ENCODE measurements at regions not wholly inside any gene's neighbourhood (a gene's known extent, or its start where the extent isn't known, plus 50 kb on each side); places are given as distances from the start of the nearest gene placed in this dataset.

- H3K27ac ChIP-seq (ENCODE audit: low read length in 2 of 2), result no peak overlapping the region
- H3K4me2 ChIP-seq (replicated peaks; ENCODE audit: low read depth, low read length, poor library complexity, severe bottlenecking), result no peak overlapping the region
- TF ChIP-seq EZH2 (IDR thresholded peaks at IDR 0.05; ENCODE audit: borderline replicate concordance, insufficient read depth, low read depth, low read length, poor library complexity, severe bottlenecking) (no peak), CTCF (IDR thresholded peaks at IDR 0.05) (no peak)
- intact Hi-C loops (cut with micrococcal nuclease), result no loop called here
- ChIA-PET POLR2A (no interaction called here), CTCF (interaction anchor here (0.6 kb wide), 1 partner anchor 82 kb away, joined by 3 read pairs; no protein-coding TSS in a partner anchor)
- peaks cover 4 to 11% of the 10 kb centered on the region in 2 donors for H3K4me1 ChIP-seq (ENCODE audit: control insufficient read depth in 2 of 2, insufficient read depth in 2 of 2, low read length in 2 of 2)
- no peaks in the 10 kb centered on the region for H3K27me3 ChIP-seq (replicated peaks in 1 of 4; ENCODE audit: control extremely low read depth in 1 of 4, control insufficient read depth in 3 of 4, insufficient read depth in 4 of 4, low read length in 3 of 4)
- H3K9me3 Mint-ChIP-seq (ENCODE audit: insufficient read depth), result no peaks in the 10 kb centered on the region
- H2AFZ ChIP-seq (ENCODE audit: insufficient read depth, low read depth, low read length, poor library complexity, severe bottlenecking), result no peak overlapping the region
- ATAC-seq (ENCODE audit: low read depth), result no peak
- H3K9ac ChIP-seq (ENCODE audit: low read length), result no peak overlapping the region
- no peaks in the 10 kb centered on the region for H4K20me1 ChIP-seq (ENCODE audit: control insufficient read depth, insufficient read depth, low read length, poor library complexity, severe bottlenecking)
- H3K9me3 ChIP-seq (ENCODE audit: control extremely low read depth in 1 of 3, control insufficient read depth in 2 of 3, insufficient read depth in 1 of 3, low read length in 2 of 3), result no peaks in the 10 kb centered on the region
- no peak overlapping the region for H3K4me3 Mint-ChIP-seq
- WGBS (ENCODE audit: insufficient coverage), result 52% methylated on average over 8 of the region's 12 CpGs
- H3K36me3 ChIP-seq (replicated peaks in 1 of 2; ENCODE audit: control extremely low read depth in 1 of 2, control insufficient read depth in 1 of 2, extremely low read depth in 1 of 2, insufficient read depth in 2 of 2, low read length in 1 of 2), result no peaks in the 10 kb centered on the region
- H3K79me2 ChIP-seq (ENCODE audit: control insufficient read depth, insufficient read depth, low read length), result no peaks in the 10 kb centered on the region
- peak overlapping the region; percentile 41 for H3K27ac Mint-ChIP-seq
- no peak for DNase-seq
- no peaks in the 10 kb centered on the region for H3K27me3 Mint-ChIP-seq
- no peak overlapping the region for H3K4me3 ChIP-seq (ENCODE audit: control extremely low read depth in 1 of 5, extremely low read depth in 1 of 5, insufficient read depth in 1 of 5, low read depth in 2 of 5, low read length in 4 of 5)
- peaks cover 13% of the 10 kb centered on the region for H3K4me1 Mint-ChIP-seq
These were observed 134.0 kb downstream of the TOMM20 start for GRCh38 chr1:234994436-234995295.

GRCh38 chr1:234992065-234992464 is 136.6 kb downstream of the TOMM20 start:
- Histone ChIP-seq H3K36me3 (replicated peaks in 1 of 2; ENCODE audit: control extremely low read depth in 1 of 2, control insufficient read depth in 1 of 2, extremely low read depth in 1 of 2, insufficient read depth in 2 of 2, low read length in 1 of 2) (no peaks in the 10 kb centered on the region), H3K4me2 (replicated peaks; ENCODE audit: low read depth, low read length, poor library complexity, severe bottlenecking) (no peak overlapping the region), H3K9ac (ENCODE audit: low read length) (no peak overlapping the region), H3K4me1 (ENCODE audit: control insufficient read depth in 2 of 2, insufficient read depth in 2 of 2, low read length in 2 of 2) (peaks cover 14 to 21% of the 10 kb centered on the region in 2 donors), H3K4me3 (ENCODE audit: control extremely low read depth in 1 of 5, extremely low read depth in 1 of 5, insufficient read depth in 1 of 5, low read depth in 2 of 5, low read length in 4 of 5) (no peak overlapping the region), H2AFZ (ENCODE audit: insufficient read depth, low read depth, low read length, poor library complexity, severe bottlenecking) (no peak overlapping the region), H4K20me1 (ENCODE audit: control insufficient read depth, insufficient read depth, low read length, poor library complexity, severe bottlenecking) (no peaks in the 10 kb centered on the region), H3K9me3 (ENCODE audit: control extremely low read depth in 1 of 3, control insufficient read depth in 2 of 3, insufficient read depth in 1 of 3, low read length in 2 of 3) (no peaks in the 10 kb centered on the region), H3K27me3 (replicated peaks in 1 of 4; ENCODE audit: control extremely low read depth in 1 of 4, control insufficient read depth in 3 of 4, insufficient read depth in 4 of 4, low read length in 3 of 4) (no peaks in the 10 kb centered on the region), H3K27ac (ENCODE audit: low read length in 2 of 2) (no peak overlapping the region), H3K79me2 (ENCODE audit: control insufficient read depth, insufficient read depth, low read length) (no peaks in the 10 kb centered on the region)
- DNase-seq (no peak), ATAC-seq (ENCODE audit: low read depth) (no peak)
- Mint-ChIP-seq H3K4me3 (no peak overlapping the region), H3K27me3 (no peaks in the 10 kb centered on the region), H3K9me3 (ENCODE audit: insufficient read depth) (no peaks in the 10 kb centered on the region), H3K27ac (no peak overlapping the region), H3K4me1 (peaks cover 33% of the 10 kb centered on the region)
- WGBS (ENCODE audit: insufficient coverage), result no CpG with 5 or more reads among the region's 3 CpGs
- POLR2A ChIA-PET, result no interaction called here
- intact Hi-C loops (cut with micrococcal nuclease), result no loop called here
- no peak for TF ChIP-seq EZH2 (IDR thresholded peaks at IDR 0.05; ENCODE audit: borderline replicate concordance, insufficient read depth, low read depth, low read length, poor library complexity, severe bottlenecking)
- no peak for TF ChIP-seq CTCF (IDR thresholded peaks at IDR 0.05)
- CTCF ChIA-PET, result interaction anchor here (0.8 kb wide), 1 partner anchor 377 kb away, joined by 5 read pairs; no protein-coding TSS in a partner anchor
